ENCODE measurements at regions not wholly inside any gene's neighbourhood (a gene's known extent, or its start where the extent isn't known, plus 50 kb on each side); places are given as distances from the start of the nearest gene placed in this dataset.

GRCh38 chr3:115547207-115547606 lies 76.1 kb upstream of the GAP43 start:
- DNase-seq (ENCODE audit: low read depth in 2 of 2), result no peak
- Histone ChIP-seq H4K20me1 (ENCODE audit: control insufficient read depth, extremely low read depth, insufficient read depth, low read length) (no peaks in the 10 kb centered on the region), H3K4me1 (ENCODE audit: control insufficient read depth, extremely low read depth, insufficient read depth, low read length) (no peaks in the 10 kb centered on the region), H3K36me3 (ENCODE audit: control insufficient read depth, insufficient read depth, low read length) (no peaks in the 10 kb centered on the region), H3K27ac (ENCODE audit: insufficient read depth, low read length) (no peak overlapping the region), H3K27me3 (ENCODE audit: control insufficient read depth, insufficient read depth, low read length) (no peaks in the 10 kb centered on the region), H2AFZ (ENCODE audit: low read length) (no peak overlapping the region), H3K4me3 (replicated peaks in 1 of 4; ENCODE audit: control extremely low read depth in 1 of 4, insufficient read depth in 1 of 4, low read depth in 3 of 4, low read length in 4 of 4) (no peak overlapping the region), H3K79me2 (ENCODE audit: control insufficient read depth, insufficient read depth, low read length) (no peaks in the 10 kb centered on the region), H3K4me2 (ENCODE audit: extremely low read depth, insufficient read depth, low read length) (no peak overlapping the region), H3K9me3 (ENCODE audit: control insufficient read depth, insufficient read depth, low read depth, low read length) (no peaks in the 10 kb centered on the region), H3K9ac (ENCODE audit: insufficient read depth, low read length) (no peak overlapping the region)
- TF ChIP-seq CTCF (conservative IDR thresholded peaks at IDR 0.05 in 1 of 2, IDR thresholded peaks at IDR 0.05 in 1 of 2; ENCODE audit: low read depth in 1 of 2, low read length in 2 of 2) (no peak), EZH2 (IDR thresholded peaks at IDR 0.05; ENCODE audit: low read length, missing control alignments) (no peak)

- no peaks in the 10 kb centered on the region for H4K20me1 ChIP-seq (ENCODE audit: control insufficient read depth, extremely low read depth, insufficient read depth, low read length)
- H3K4me2 ChIP-seq (ENCODE audit: extremely low read depth, insufficient read depth, low read length), result no peak overlapping the region
- no peak overlapping the region for H3K9ac ChIP-seq (ENCODE audit: insufficient read depth, low read length)
- TF ChIP-seq EZH2 (IDR thresholded peaks at IDR 0.05; ENCODE audit: low read length, missing control alignments), result no peak
- H3K79me2 ChIP-seq (ENCODE audit: control insufficient read depth, insufficient read depth, low read length), result no peaks in the 10 kb centered on the region
- H3K27me3 ChIP-seq (ENCODE audit: control insufficient read depth, insufficient read depth, low read length), result no peaks in the 10 kb centered on the region
- DNase-seq (ENCODE audit: low read depth in 2 of 2), result peak in 1 of 2 donors; percentile 16
- H3K4me1 ChIP-seq (ENCODE audit: control insufficient read depth, extremely low read depth, insufficient read depth, low read length), result no peaks in the 10 kb centered on the region
- H3K9me3 ChIP-seq (ENCODE audit: control insufficient read depth, insufficient read depth, low read depth, low read length), result no peaks in the 10 kb centered on the region
- no peak overlapping the region for H2AFZ ChIP-seq (ENCODE audit: low read length)
- H3K27ac ChIP-seq (ENCODE audit: insufficient read depth, low read length), result no peak overlapping the region
- no peaks in the 10 kb centered on the region for H3K36me3 ChIP-seq (ENCODE audit: control insufficient read depth, insufficient read depth, low read length)
- H3K4me3 ChIP-seq (replicated peaks in 1 of 4; ENCODE audit: control extremely low read depth in 1 of 4, insufficient read depth in 1 of 4, low read depth in 3 of 4, low read length in 4 of 4), result no peak overlapping the region
Observed at GRCh38 chr3:115548611-115549010, 74.7 kb upstream of the GAP43 start.

GRCh38 chr3:115549071-115549470 lies 74.2 kb upstream of the GAP43 start:
- no peaks in the 10 kb centered on the region for H3K27me3 ChIP-seq (ENCODE audit: control insufficient read depth, insufficient read depth, low read length)
- no peak overlapping the region for H2AFZ ChIP-seq (ENCODE audit: low read length)
- no peaks in the 10 kb centered on the region for H3K79me2 ChIP-seq (ENCODE audit: control insufficient read depth, insufficient read depth, low read length)
- TF ChIP-seq CTCF (conservative IDR thresholded peaks at IDR 0.05 in 1 of 2, IDR thresholded peaks at IDR 0.05 in 1 of 2; ENCODE audit: low read depth in 1 of 2, low read length in 2 of 2) (no peak), EZH2 (IDR thresholded peaks at IDR 0.05; ENCODE audit: low read length, missing control alignments) (no peak)
- no peaks in the 10 kb centered on the region for H4K20me1 ChIP-seq (ENCODE audit: control insufficient read depth, extremely low read depth, insufficient read depth, low read length)
- no peaks in the 10 kb centered on the region for H3K36me3 ChIP-seq (ENCODE audit: control insufficient read depth, insufficient read depth, low read length)
- peak in 1 of 2 donors; percentile 54 for DNase-seq (ENCODE audit: low read depth in 2 of 2)
- no peak overlapping the region for H3K9ac ChIP-seq (ENCODE audit: insufficient read depth, low read length)
- no peak overlapping the region for H3K27ac ChIP-seq (ENCODE audit: insufficient read depth, low read length)
- H3K4me1 ChIP-seq (ENCODE audit: control insufficient read depth, extremely low read depth, insufficient read depth, low read length), result no peaks in the 10 kb centered on the region
- H3K4me3 ChIP-seq (replicated peaks in 1 of 4; ENCODE audit: control extremely low read depth in 1 of 4, insufficient read depth in 1 of 4, low read depth in 3 of 4, low read length in 4 of 4), result no peak overlapping the region
- no peak overlapping the region for H3K4me2 ChIP-seq (ENCODE audit: extremely low read depth, insufficient read depth, low read length)
- H3K9me3 ChIP-seq (ENCODE audit: control insufficient read depth, insufficient read depth, low read depth, low read length), result no peaks in the 10 kb centered on the region
